ENCODE measurements at regions not wholly inside any gene's neighbourhood (a gene's known extent, or its start where the extent isn't known, plus 50 kb on each side); places are given as distances from the start of the nearest gene placed in this dataset.

DNA sequence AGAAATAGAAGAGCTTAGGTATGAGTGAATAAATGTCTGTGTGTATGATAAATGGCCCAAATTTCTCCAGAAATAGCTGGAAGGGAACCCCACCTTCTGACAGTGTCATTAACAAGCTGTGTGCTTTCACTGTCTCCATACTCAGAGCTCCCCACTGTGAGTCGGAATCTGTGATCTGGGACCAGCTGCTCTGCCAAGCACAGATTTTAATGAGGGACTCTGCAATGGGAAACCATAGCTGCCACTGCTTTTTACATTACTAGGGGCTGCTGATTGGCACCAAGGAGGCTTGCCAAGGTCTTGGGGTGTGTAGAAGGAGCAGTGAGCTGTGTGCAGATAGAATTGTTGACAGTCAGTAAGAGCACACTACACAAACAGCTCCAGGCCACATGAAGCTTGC lies 244.2 kb upstream of the CCDC196 start:
- TF ChIP-seq POLR2A (IDR thresholded peaks at IDR 0.05; ENCODE audit: low read length) (no peak), GATA1 (IDR thresholded peaks at IDR 0.05; ENCODE audit: low read depth, low read length) (no peak)

Measured in erythroblast (primary cell).